Thyroid gland (tissue), 4 donors: ENCODE measurements at regions not wholly inside any gene's neighbourhood (a gene's known extent, or its start where the extent isn't known, plus 50 kb on each side); places are given as distances from the start of the nearest gene placed in this dataset.

Experiments
- DNase-seq, 2 donors: peaks; one replicate each; pipeline ENCODE4 v3.0.0-alpha.2; 2019
- H3K27ac ChIP-seq, 3 donors: fragments of 200-600 bp; sonication (generic); 1 replicate in 2 of 3; 2 replicates in 1 of 3; pipeline ENCODE4 v1.5.1; 2016 to 2019; ENCODE audit warnings: mild to moderate bottlenecking in 1 of 3, moderate library complexity in 1 of 3
- H3K27me3 ChIP-seq: fragments of 200-600 bp; sonication (generic); one replicate; pipeline ENCODE4 v1.5.1; 2019
- H3K36me3 ChIP-seq, 2 donors: fragments of 200-600 bp; sonication (generic); one replicate each; pipeline ENCODE4 v1.5.1; 2016 to 2019
- H3K4me1 ChIP-seq, 2 donors: fragments of 200-600 bp; sonication (generic); one replicate each; pipeline ENCODE4 v1.5.1; 2017 to 2019
- H3K4me3 ChIP-seq, 3 donors: fragments of 200-600 bp; sonication (generic); replicated peaks in 1 of 3; 1 replicate in 2 of 3; 2 replicates in 1 of 3; pipeline ENCODE4 v1.5.1; 2016; ENCODE audit warnings: mild to moderate bottlenecking in 1 of 3
- H3K9me3 ChIP-seq: fragments of 200-600 bp; sonication (generic); one replicate; pipeline ENCODE4 v1.5.1; 2017
- CTCF ChIP-seq, 6 experiments: fragments of 200-600 bp in 3 of 6; fragments of 450-650 bp in 3 of 6; sonication (generic) in 3 of 6; IDR thresholded peaks; one replicate each; pipeline ENCODE4 v1.5.1; 2016 to 2019; ENCODE audit warnings: antibody characterized with exemption in 6 of 6, mild to moderate bottlenecking in 2 of 6, inconsistent platforms in 1 of 6, moderate library complexity in 1 of 6
- POLR2A ChIP-seq, 2 donors: fragments of 450-650 bp; IDR thresholded peaks; one replicate each; pipeline ENCODE4 v1.6.1; 2017; ENCODE audit warnings: antibody characterized with exemption in 2 of 2, mild to moderate bottlenecking in 2 of 2, moderate library complexity in 1 of 2
- WGBS, 2 donors: methylation state at CpG; one replicate each; pipeline ENCODE4 v1.1.5; 2017; 5-methylcytosine and 5-hydroxymethylcytosine counted together
- intact Hi-C: fragments of 100-400 bp; cut with DNase I; formaldehyde crosslinking; loops from one replicate; pipeline ENCODE4 v1.15.1; 2023

DNA sequence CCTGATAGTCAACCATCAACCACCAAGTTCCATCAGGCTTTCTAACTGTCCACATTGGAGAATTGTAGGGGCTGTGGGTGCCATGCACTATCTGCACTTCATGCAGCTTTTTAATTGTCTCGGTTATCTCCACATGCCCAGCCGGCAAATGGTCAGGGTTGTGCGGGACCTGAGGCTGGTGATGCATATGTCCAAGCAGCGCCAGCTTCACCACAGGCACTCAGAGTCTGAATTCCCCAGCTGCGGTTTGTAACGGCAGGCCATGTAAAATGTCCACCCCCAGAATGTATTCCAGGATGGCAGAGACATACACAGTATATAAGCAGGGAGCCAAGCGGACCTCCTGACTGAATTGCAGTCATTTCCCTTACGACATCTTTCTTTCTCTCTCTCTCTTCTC is 435.6 kb downstream of the DYNC2H1 start:
- Histone ChIP-seq H3K4me1 (no peaks in the 10 kb centered on the region), H3K4me3 (no peak overlapping the region), H3K27me3 (no peaks in the 10 kb centered on the region), H3K27ac (no peak overlapping the region), H3K9me3 (no peaks in the 10 kb centered on the region), H3K36me3 (no peaks in the 10 kb centered on the region)
- DNase-seq = no peak
- intact Hi-C loops = no loop called here
- TF ChIP-seq POLR2A (IDR thresholded peaks at IDR 0.05) (no peak), CTCF (IDR thresholded peaks at IDR 0.05) (no peak)
- WGBS, 2 donors = 93 to 94% methylated on average over 8 of the region's 8 CpGs

DNA sequence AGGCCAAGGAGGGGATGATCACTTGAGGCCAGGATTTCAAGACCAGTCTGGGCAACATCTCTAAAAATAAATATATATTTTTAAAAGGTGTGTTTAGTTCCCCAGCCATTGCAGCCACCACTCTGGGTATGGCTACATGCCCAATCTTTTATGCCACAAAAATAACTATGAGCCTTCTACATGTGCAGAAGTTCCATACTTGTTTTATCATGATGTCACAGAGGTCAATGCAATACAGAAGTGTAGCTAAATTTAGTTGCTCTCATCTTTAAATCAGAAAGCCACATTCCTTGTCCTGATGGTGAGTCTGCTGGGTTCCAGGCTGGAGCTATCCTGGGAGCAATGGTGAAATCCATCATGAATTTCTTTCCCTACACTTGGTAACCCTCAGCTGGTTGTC is 436.3 kb downstream of the DYNC2H1 start:
- H3K27me3 ChIP-seq = no peaks in the 10 kb centered on the region
- TF ChIP-seq POLR2A (IDR thresholded peaks at IDR 0.05) = no peak
- no peak for TF ChIP-seq CTCF (IDR thresholded peaks at IDR 0.05)
- intact Hi-C loops = no loop called here

GRCh38 chr11:103546236-103546635 is 437.0 kb downstream of the DYNC2H1 start:
- Histone ChIP-seq H3K9me3 (no peaks in the 10 kb centered on the region), H3K4me3 (no peak overlapping the region), H3K4me1 (no peaks in the 10 kb centered on the region), H3K36me3 (no peaks in the 10 kb centered on the region), H3K27ac (no peak overlapping the region), H3K27me3 (no peaks in the 10 kb centered on the region)
- intact Hi-C loops = no loop called here
- no peak for TF ChIP-seq POLR2A (IDR thresholded peaks at IDR 0.05)
- TF ChIP-seq CTCF (IDR thresholded peaks at IDR 0.05) = no peak
- no peak for DNase-seq
- WGBS, 2 donors = 80 to 90% methylated on average over 2 of the region's 2 CpGs

More for the DNA sequence above, 436.3 kb downstream of the DYNC2H1 start:
- no peaks in the 10 kb centered on the region for H3K4me1 ChIP-seq
- H3K27ac ChIP-seq = no peak overlapping the region
- no peaks in the 10 kb centered on the region for H3K9me3 ChIP-seq
- H3K4me3 ChIP-seq = no peak overlapping the region
- H3K36me3 ChIP-seq = no peaks in the 10 kb centered on the region
- no peak for DNase-seq

GRCh38 chr11:103547024-103547423 is 437.8 kb downstream of the DYNC2H1 start:
- Histone ChIP-seq H3K4me3 (no peak overlapping the region), H3K27me3 (no peaks in the 10 kb centered on the region), H3K4me1 (no peaks in the 10 kb centered on the region), H3K27ac (no peak overlapping the region), H3K36me3 (no peaks in the 10 kb centered on the region), H3K9me3 (no peaks in the 10 kb centered on the region)
- DNase-seq = no peak
- no peak for TF ChIP-seq CTCF (IDR thresholded peaks at IDR 0.05)
- no peak for TF ChIP-seq POLR2A (IDR thresholded peaks at IDR 0.05)
- intact Hi-C loops = no loop called here
- WGBS, 2 donors = 86 to 93% methylated on average over 2 of the region's 2 CpGs

DNA sequence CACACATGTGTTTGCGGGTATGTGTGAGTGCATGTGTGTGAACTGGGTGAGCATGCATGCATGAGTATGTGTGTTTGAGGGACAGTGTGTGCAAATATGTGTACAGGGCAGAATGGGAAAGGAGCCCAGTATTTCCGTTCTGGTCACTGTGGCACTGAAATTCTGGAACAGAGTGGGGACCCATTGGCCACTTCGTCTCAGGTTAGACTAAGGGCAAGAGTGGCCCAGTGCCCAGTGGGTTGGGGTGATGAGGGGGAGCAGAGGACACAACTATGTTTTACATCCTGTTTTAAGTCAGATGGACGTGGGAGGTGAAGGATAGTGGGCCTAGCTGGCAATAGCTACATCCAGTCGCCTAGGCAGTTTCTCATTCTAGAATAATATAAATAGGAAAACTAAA is 438.5 kb downstream of the DYNC2H1 start:
- TF ChIP-seq POLR2A (IDR thresholded peaks at IDR 0.05) (no peak), CTCF (IDR thresholded peaks at IDR 0.05) (no peak)
- Histone ChIP-seq H3K4me3 (no peak overlapping the region), H3K9me3 (no peaks in the 10 kb centered on the region), H3K4me1 (no peaks in the 10 kb centered on the region), H3K27me3 (no peaks in the 10 kb centered on the region), H3K36me3 (no peaks in the 10 kb centered on the region), H3K27ac (no peak overlapping the region)
- intact Hi-C loops = no loop called here
- 82 to 85% methylated on average over 5 of the region's 5 CpGs for WGBS, 2 donors
- DNase-seq = no peak
